Sigmoid colon (tissue), 4 donors: ENCODE measurements at regions not wholly inside any gene's neighbourhood (a gene's known extent, or its start where the extent isn't known, plus 50 kb on each side); places are given as distances from the start of the nearest gene placed in this dataset.

ENCODE experiments used
- CTCF ChIP-seq, 4 experiments: fragments of 450-650 bp in 3 of 4; fragments of 200-600 bp in 1 of 4; IDR thresholded peaks; one replicate each; pipeline ENCODE4 v1.5.1; 2016 to 2019; ENCODE audit warnings: antibody characterized with exemption in 4 of 4, mild to moderate bottlenecking in 3 of 4, moderate library complexity in 2 of 4
- POLR2A ChIP-seq, 2 donors: fragments of 450-650 bp; IDR thresholded peaks; one replicate each; pipeline ENCODE4 v1.6.1; 2016; ENCODE audit warnings: antibody characterized with exemption in 2 of 2, mild to moderate bottlenecking in 2 of 2, moderate library complexity in 2 of 2
- POLR2AphosphoS5 ChIP-seq, 4 donors: sonication (generic); formaldehyde crosslinking; IDR thresholded peaks; one replicate each; pipeline ENCODE4 v1.6.1; 2017; ENCODE audit warnings: antibody characterized with exemption in 4 of 4

DNA sequence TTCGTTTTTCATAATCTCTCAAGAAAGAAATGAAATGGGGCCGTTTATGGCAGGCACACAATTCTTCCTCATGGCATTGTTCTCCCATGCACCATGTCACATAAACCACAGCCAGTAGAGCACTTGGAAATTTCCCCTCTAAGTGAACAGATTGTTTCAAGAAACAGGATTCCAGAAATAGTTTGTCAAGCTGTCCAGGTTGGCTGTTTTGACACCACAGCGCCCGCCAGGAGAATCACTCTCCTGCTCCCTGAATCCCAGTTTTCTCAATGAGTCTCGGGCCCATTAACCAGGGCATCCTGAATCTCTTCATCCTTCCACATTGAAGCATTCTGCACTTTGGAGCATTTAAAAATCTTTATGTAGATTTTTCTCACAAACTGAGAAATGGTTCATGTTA, 172.2 kb upstream of the NEBL start:
- TF ChIP-seq CTCF (IDR thresholded peaks at IDR 0.05) (no peak), POLR2A (IDR thresholded peaks at IDR 0.05) (no peak), POLR2AphosphoS5 (IDR thresholded peaks at IDR 0.05) (no peak)
